HG02870 (cell line): ENCODE measurements at regions not wholly inside any gene's neighbourhood (a gene's known extent, or its start where the extent isn't known, plus 50 kb on each side); places are given as distances from the start of the nearest gene placed in this dataset.

Experiments
- ATAC-seq: cut with Tn5 transposase; IDR thresholded peaks from one replicate; pipeline ENCODE4 v1.9.1; 2021; ENCODE audit warnings: mild to moderate bottlenecking, moderate library complexity; ENCODE audit not compliant: unreplicated experiment

DNA sequence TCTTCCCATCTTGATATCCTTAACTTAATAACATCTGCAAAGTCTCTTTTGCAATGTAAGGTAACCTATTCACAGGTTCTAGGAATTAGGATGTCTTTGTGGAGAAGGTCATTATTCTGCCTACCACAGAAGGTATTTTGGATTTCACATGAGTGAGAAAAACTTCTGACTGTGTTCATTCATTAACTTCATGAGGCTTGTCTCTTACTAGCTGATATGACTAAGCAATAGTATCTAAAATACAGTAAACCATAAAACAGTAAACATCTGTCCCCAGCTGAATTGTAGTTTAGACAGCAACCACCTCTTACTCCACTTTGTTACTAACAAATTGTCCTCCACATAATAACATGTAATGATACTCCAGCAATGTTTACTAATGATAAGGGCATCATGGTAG is 198.1 kb downstream of the SEC23A start:
- ATAC-seq, result no peak

DNA sequence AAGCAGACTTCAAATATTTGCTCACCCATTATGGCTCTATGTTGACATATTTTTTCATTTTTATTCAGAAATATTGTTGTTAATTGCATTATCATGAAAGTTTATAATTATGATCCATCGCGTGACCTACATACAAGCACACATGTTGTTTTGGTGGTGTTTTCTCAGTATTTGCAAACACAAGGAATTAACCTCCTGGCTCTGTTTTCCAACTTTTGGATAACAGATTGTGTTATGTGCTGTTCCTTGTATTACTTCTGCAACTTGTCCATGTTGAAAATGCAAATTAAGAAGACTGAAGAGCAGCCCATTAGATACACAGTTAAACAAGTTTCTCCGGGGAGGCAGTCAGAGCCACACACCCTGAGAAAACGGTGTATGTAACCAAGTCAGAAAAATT is 201.2 kb downstream of the SEC23A start:
- no peak for ATAC-seq

DNA sequence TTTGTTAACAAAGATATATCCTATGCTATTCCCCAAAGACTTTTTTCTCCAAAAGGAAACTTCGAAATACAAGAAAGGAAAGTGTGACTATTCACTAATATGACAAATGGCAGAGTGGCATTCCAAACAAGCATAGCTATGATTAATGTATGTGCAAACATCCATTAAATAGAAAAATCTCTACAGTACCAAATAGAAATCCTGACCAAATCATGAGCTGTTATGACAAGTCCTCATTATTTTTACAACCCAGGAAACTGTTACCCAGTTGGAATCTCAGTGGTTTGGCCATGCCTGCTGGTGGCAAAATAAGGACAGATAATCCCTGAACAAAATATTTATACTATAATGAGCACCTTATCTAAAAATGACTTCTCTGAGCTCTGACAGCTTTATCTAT is 202.1 kb downstream of the SEC23A start:
- no peak for ATAC-seq

DNA sequence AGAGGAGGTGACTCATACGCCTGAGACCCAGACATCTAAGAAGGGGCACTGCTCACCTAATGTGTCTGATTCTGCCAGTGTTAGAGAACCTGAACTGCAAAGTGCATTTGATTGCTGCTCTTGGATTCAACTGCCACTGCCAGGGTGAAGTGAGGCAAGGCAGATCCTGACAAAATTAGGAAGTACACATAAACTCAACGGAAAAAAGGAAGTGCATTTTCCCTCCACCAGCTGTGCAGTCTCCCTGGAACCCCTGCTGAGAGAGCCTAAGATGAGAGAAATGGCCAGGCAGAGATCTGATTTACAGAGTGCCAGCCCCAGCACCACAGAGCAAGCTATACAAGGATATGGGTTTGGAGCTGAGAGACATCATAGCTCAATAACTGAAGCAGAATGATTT is 215.3 kb downstream of the SEC23A start:
- no peak for ATAC-seq

DNA sequence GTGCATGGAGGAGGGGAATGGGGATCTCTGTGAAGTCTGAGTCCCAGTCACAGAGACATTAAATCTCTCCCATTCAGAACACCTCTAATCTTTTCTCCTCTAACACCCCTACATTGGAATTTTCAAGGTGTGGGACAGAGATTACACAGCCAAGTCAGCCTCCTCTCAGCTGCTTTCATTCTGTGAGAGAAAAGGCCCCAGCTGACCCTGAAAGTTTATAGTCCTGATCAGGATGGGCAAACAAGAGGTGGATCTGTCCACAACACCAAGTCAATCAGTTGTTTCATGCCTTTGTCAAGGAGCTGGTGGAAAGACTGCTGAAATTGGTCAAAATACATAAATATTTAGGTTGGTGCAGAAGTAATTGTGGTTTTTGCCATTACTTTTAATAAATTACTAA is 218.9 kb downstream of the SEC23A start:
- no peak for ATAC-seq

DNA sequence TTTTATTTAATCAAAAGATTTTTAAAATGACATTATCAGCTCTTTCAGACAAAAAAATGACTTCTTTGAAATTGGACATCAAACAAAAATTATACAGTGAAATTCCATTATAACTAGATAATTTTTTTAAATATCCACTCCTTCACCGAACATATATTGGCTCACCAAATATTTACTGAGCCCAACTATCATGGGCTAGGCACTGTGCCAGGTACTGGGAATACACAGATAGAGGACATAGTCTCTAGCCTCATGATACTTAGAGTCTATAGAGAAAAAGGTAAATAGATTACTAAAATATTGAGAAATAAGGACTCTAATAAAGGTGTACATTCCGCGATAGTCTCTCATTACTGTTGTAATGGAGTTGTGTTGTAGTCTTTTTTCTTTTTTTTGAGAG is 219.9 kb downstream of the SEC23A start:
- no peak for ATAC-seq

DNA sequence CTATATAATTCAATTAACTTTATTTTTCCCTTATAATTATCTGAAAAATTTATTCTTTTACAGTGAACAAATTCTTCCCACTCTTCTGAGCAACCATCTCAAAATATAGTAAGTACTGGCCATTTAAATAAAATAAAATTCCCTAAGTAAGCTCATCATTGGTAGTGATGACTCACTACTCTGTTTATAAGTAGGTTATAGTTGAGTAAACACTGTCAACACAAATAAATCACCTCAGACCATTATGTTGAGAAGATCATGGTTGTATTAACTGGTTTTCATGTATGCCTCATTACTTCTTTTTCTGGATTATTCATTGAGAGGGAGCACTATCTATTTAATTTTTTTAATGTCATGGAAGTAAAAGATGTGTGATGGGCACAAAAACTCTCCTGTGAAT is 220.5 kb downstream of the SEC23A start:
- ATAC-seq, result no peak

DNA sequence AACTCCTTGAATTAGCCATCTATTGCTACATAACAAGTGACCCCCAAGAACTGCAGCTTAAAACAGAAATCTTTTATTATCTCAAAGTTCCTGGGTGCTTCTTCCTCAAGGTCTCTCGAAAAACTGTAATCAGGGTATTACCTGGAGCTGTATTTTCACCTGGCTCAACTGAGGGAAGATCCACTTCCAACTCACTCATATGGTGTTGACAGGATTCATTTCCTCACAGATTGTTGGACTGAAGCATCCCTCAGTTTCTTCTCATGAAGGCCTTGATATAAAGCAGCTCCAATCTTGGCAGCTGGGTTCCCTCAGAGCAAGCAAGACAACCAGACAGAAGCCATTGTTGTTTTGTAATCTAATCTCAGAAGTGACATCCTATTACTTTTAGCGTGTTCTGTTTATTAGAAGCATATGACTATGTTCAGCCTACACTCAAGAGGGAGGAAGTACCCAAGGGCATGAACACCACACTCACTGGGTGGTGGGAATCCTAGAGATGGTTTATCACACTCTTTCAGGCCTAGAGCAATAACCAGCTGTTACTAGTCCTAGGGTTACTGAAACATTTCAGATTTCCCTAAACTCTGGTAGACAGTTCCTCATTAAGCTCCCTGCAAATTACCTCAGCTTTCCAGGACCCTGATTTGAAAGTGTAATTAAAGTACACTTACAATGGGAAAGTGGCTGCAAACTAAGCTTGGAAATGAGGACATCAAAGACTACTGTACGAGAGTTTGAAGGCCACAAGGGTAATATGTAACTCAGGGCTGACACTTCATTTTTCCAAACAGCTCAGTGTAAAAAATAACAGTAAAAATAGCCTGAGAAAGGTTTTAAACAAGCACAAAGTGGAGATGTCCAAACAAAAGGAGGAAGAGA is 222.2 kb downstream of the SEC23A start:
- ATAC-seq, result no peak

DNA sequence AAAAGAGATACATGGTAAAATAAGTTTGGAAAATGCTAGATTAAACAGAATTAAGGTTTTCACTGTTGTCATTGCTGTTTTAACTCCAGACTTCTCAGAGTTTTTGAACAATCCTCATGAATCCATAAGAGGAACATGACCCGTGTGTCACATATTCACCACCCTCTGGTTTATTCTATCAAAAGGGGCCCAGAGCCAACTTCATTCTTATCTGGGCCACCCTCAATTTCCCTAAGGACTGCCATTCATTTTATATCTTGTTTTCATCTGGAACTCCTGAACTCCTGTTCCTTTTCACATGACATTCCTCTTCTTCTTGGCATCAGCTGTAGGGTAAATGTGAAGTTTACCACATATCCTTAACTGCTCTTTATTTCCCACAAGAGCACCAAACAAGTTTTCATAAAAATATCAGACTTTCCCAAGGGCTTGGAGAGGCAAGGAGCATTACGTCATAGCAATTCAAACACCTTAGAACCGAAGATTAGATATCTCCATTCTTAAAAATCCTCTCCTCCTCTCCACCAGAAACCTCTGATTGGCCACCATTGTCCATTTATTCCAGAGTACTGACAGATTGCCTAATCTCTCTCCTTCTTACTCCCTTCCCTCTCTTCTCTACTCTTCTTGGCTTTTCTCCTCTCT is 225.2 kb downstream of the SEC23A start:
- ATAC-seq, result no peak

DNA sequence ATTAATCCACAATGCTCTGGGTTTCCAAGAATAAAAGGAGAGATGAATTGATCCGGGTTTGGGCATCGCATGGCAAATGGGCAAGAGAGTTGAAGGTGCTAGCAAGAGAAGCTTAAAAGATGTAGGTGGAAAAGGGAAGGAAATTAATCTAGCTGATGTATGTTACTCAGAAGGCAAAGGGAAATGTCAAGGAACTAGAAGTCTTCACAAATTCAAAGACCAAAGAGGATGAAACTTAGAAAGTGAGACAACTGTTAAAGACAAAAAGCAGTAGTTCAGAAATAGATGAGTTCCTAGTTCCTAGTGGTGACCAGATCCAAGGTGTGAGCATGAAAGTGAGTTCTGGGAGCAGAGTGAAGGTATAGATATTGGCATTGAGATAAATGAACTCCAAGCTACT is 228.3 kb downstream of the SEC23A start:
- ATAC-seq, result no peak

DNA sequence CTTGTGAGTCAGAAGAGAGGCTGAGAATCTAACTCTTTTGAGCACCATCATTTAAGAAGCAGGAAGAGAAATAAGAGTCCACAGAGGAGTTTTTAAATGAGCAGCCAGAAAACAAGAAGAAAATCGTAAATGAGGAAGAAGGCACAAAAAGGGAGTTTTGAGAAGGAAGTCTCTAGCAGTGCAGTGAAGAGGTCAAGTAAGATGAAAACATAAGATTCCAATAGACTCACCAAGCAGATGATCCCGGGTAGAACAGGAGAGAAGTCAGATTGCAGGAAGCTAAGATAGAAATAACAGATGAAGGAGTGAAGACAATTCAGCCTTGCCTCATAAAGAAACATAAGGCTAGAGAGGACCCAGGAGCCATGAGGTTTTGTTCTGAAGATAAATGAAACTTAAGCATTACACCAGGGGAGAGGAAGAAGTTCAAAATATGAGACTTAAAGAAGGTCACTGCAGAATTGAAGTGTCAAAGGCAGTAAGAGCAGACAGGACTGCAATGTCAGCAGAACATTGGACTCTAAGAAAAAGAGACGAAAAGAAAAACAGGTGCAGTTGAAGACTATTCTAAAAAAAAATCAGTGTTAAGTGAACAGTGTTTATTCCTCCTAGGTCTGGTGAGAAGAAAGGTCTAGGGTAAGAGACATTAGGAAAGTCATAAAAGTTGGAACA is 229.0 kb downstream of the SEC23A start:
- no peak for ATAC-seq

DNA sequence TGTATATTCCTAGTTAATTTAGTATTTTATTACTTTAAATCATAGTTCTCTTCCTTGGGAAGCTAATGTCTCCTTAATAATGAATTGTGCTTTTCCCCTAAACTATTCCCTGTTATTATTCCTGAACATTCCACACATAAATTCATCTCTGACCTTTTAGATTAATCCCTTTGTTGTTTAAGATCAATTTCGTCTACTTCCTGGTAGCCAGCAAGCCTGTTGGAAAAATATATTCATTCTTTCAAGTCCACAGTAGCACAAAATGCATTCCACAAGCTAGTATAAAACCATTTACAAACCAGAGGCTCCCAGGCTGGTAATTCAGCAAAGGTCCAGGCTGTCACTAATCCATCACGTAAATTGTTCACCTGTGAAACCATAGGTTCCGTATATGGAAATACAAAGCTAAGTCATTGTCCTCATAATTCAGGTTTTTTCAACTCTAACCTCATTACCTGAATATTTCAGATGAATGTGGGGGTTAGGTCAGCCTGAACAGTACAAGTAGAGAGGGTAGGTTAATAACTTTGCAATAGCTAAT is 232.7 kb downstream of the SEC23A start:
- no peak for ATAC-seq

DNA sequence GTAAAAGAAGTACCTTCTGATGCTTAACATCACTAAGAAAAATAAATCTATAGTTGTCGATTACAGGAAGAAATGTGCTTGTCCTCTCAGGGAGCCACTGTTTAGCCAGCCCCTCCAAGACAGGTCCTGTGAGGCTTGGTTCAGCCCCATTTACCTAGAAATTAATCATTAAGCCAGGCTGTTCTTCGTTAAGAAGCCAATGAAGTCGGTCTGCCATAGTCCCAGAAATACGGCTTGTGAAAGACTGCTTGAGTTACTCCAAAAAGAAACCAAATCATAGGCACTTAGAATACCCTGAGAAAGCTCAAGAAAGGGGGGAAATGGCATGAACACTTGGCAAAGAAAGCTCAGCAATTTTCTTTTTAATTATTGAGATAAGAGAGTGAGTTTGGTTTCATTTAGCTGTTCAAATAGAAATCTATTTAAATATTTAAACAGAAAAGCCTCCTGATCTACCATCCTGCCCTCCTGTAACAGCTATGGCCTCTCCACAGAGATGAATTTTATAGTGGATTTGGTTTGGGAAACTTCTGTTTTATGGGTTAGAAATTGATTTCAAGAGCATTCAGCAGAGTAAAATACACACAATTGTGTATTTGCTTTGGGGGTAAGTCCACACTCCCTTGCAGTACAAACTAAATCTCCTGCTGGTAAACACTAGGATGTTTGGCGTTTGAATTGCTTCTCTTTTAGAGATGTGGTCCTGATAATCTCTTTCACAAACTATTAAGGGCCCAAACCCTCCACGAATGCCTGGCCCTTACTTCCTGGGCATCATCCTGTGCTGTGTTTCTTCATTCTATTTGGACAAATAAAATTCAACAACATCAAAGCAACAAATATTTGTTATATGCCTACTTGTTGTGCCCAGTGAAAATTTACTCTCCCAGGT is 234.4 kb downstream of the SEC23A start:
- no peak for ATAC-seq

DNA sequence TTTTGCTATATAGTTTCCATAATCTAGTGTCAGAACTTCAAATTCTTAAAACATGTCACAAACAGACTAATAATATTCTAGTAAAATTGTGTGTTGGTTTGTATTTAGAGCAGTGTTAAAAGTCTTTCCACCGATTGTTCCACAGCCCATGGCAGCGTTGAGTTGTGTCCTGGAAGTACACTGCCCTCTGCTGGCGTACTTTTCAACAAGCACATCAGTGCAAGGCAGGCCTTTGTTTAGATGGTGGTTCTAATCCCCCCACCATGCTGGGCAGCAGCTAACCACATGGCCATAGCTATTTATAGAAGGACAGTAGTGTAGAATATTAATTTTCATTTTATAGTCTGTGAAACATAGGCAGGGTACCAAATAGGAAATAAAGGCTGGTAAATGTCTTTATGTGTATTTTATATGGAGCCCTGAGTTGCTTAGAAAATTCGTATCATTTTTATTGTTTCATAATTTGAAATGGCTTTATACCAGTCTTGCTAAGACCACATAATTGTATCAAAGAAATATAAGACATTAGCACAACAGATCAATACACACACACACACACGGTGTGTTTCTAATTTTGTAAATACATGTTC is 235.4 kb downstream of the SEC23A start:
- peak; percentile 96 for ATAC-seq

DNA sequence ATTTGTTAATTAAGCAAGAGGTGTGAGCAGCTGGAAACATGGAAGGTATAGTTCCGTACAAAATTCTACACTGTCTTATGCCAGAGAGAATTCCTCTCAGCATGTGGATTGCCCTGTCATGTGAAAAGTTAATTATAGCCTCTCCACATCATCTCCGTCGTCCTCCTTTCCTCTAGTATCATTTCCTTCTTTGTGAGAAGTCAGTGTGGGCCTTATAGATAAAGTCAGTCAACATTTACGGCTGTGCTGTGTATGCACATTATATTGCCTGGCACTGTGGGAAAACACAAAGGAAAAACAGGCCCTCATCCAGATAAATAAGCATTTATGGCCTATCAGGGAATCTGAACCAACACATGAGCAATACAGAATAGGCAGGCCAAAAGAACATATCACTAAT is 236.6 kb downstream of the SEC23A start:
- ATAC-seq, result no peak

DNA sequence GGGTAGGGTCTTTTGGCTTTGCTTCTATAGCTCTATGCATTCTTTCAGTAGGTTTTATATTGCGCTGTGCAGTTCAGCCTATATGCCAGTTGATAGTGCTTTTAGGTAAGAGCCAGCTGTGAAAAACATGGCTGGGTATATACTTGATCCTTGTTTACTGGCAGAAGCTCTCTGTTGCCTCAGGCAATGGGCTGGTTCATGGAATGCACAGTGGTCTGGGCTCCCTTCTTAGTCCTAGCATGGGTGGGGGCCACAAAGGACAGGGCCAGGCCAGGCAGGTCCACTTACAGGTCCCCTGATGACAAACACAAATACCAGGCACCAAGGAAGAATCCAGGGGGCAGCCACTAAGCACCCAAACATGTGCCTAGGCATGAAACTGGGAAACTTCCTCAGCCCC is 240.7 kb downstream of the SEC23A start:
- ATAC-seq, result no peak

DNA sequence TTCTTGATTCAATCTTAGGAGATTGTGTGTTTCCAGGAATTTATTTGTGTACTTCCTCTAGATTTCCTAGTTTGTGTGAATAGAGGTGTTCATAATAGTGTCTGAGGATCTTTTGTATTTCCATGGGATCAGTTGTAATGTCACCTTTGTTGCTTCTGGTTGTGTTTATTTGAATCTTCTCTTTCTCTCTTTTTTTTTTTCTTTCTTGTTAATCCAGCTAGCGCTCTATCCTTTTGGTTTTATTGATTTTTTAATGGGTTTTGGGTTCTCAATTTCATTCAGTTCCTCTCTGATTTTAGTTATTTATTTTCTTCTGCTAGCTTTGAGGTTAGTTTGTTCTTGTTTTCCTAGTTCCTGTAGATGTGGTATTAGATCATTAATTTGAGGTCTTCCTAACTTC is 242.5 kb downstream of the SEC23A start:
- ATAC-seq, result no peak

DNA sequence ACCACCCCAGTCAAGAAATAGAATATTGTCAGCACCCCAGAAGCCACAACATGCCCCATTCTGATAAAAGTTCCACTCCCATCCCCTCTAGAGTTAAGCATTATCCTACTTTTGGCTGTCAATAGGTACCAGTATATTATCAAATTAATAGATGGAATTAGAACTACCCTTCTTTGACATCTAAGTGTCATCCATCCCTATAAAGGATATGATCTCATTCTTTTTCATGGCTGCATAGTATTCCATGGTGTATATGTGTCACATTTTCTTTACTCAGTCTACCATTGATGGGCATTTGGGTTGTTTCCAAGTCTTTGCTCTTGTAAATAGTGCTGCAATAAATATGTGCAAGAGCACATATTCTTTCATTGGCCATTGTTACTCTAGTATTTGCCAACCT is 246.2 kb downstream of the SEC23A start:
- no peak for ATAC-seq

DNA sequence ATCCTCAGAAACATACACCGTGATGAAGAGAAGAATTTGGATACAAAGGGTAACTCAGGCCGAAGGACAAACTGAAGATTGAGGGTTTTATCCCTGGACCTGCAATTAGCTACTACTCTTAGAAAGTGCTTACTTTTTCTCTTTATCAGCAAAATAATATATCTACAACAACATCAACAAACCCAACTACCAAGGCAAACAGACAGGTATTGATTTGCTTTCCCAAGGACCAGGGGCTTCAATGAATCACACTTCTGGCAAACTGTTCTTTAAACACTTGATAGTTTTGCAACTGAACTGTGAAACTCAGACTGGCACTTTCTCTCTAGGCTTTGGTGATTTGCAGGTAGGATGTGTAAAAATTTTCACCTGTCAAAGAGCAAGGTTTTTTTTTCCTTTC is 247.5 kb downstream of the SEC23A start:
- ATAC-seq, result no peak

DNA sequence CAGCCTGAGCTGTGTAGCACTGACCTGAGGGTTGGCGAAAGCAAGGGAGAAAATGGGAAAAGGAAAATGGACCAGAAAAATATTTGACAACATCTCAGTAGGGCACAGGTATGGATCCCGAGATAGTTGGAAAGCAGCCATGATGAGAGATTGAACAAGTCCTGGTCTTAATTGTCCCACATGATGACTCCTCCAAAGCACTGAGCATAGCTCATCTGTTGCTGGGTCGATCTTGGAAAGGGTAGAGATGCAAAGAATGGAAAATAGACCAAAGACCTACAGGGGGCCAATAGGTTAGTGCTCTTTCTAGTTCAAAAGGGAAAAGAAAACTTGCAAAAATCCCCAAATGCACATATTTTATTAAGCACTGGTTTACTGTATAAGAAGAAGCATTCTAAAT is 251.9 kb downstream of the SEC23A start:
- ATAC-seq, result no peak
